ENCODE measurements at regions not wholly inside any gene's neighbourhood (a gene's known extent, or its start where the extent isn't known, plus 50 kb on each side); places are given as distances from the start of the nearest gene placed in this dataset.

- TF ChIP-seq CEBPB (IDR thresholded peaks at IDR 0.05) (no peak), TEAD4 (IDR thresholded peaks at IDR 0.05) (no peak), USF1 (IDR thresholded peaks at IDR 0.05) (no peak), REST (IDR thresholded peaks at IDR 0.05; ENCODE audit: low read depth) (no peak)
Observed at GRCh38 chr11:41536021-41536568, 76.6 kb upstream of the LRRC4C start.

- no peak for TF ChIP-seq TAF1 (IDR thresholded peaks at IDR 0.05; ENCODE audit: low read depth)
Observed at GRCh38 chr11:41578421-41579051, 119.1 kb upstream of the LRRC4C start.

- TF ChIP-seq EP300 (IDR thresholded peaks at IDR 0.05; ENCODE audit: borderline replicate concordance), result no peak
- TF ChIP-seq TEAD4 (IDR thresholded peaks at IDR 0.05), result no peak
- TF ChIP-seq CREB1 (IDR thresholded peaks at IDR 0.05; ENCODE audit: low read depth), result no peak
- no peak for TF ChIP-seq ZBTB7A (IDR thresholded peaks at IDR 0.05; ENCODE audit: low read depth)
- TF ChIP-seq EGR1 (IDR thresholded peaks at IDR 0.05), result no peak
- TF ChIP-seq TCF12 (IDR thresholded peaks at IDR 0.05; ENCODE audit: low read depth), result no peak
Observed at GRCh38 chr11:41579546-41579945, 120.1 kb upstream of the LRRC4C start.

- TF ChIP-seq CEBPB (IDR thresholded peaks at IDR 0.05) (no peak), TEAD4 (IDR thresholded peaks at IDR 0.05) (no peak), USF1 (IDR thresholded peaks at IDR 0.05) (no peak), EGR1 (IDR thresholded peaks at IDR 0.05) (no peak), YY1 (IDR thresholded peaks at IDR 0.05; ENCODE audit: low read depth) (no peak), RAD21 (IDR thresholded peaks at IDR 0.05; ENCODE audit: low read depth) (no peak), NFIC (IDR thresholded peaks at IDR 0.05) (no peak), MAX (IDR thresholded peaks at IDR 0.05) (no peak)
Observed at GRCh38 chr11:41609511-41609910, 150.1 kb upstream of the LRRC4C start.

GRCh38 chr11:41612415-41612814, 153.0 kb upstream of the LRRC4C start:
- TF ChIP-seq RAD21 (IDR thresholded peaks at IDR 0.05; ENCODE audit: low read depth), result no peak
- TF ChIP-seq TEAD4 (IDR thresholded peaks at IDR 0.05), result no peak
- no peak for TF ChIP-seq NFIC (IDR thresholded peaks at IDR 0.05)
- TF ChIP-seq MAX (IDR thresholded peaks at IDR 0.05), result no peak
- TF ChIP-seq FOXM1 (IDR thresholded peaks at IDR 0.05; ENCODE audit: borderline replicate concordance, low read depth), result no peak
- TF ChIP-seq USF1 (IDR thresholded peaks at IDR 0.05), result no peak

- TF ChIP-seq EP300 (IDR thresholded peaks at IDR 0.05; ENCODE audit: borderline replicate concordance), result no peak
- TF ChIP-seq MAX (IDR thresholded peaks at IDR 0.05), result no peak
Observed at GRCh38 chr11:41613326-41613725, 153.9 kb upstream of the LRRC4C start.

- no peak for TF ChIP-seq EGR1 (IDR thresholded peaks at IDR 0.05)
- no peak for TF ChIP-seq USF1 (IDR thresholded peaks at IDR 0.05)
- no peak for TF ChIP-seq YY1 (IDR thresholded peaks at IDR 0.05; ENCODE audit: low read depth)
- no peak for TF ChIP-seq TAF1 (IDR thresholded peaks at IDR 0.05; ENCODE audit: low read depth)
- no peak for TF ChIP-seq TEAD4 (IDR thresholded peaks at IDR 0.05)
- TF ChIP-seq CREB1 (IDR thresholded peaks at IDR 0.05; ENCODE audit: low read depth), result no peak
- TF ChIP-seq ZBTB7A (IDR thresholded peaks at IDR 0.05; ENCODE audit: low read depth), result no peak
- no peak for TF ChIP-seq MAX (IDR thresholded peaks at IDR 0.05)
- TF ChIP-seq NFIC (IDR thresholded peaks at IDR 0.05), result no peak
Observed at GRCh38 chr11:41622707-41623359, 163.4 kb upstream of the LRRC4C start.
